HG03108 (cell line): ENCODE measurements at regions not wholly inside any gene's neighbourhood (a gene's known extent, or its start where the extent isn't known, plus 50 kb on each side); places are given as distances from the start of the nearest gene placed in this dataset.
"Not testable (repeated sequence)": the region's sequence is repeated elsewhere in the genome, so short reads cannot be mapped to it uniquely, and the experiment has no call there.

Source experiments
- ATAC-seq: cut with Tn5 transposase; IDR thresholded peaks from one replicate; pipeline ENCODE4 v1.9.1; 2021; ENCODE audit warnings: moderate library complexity; ENCODE audit not compliant: unreplicated experiment

GRCh38 chr6:120273411-120273810 is 923.9 kb upstream of the MAN1A1 start:
- no peak for ATAC-seq

DNA sequence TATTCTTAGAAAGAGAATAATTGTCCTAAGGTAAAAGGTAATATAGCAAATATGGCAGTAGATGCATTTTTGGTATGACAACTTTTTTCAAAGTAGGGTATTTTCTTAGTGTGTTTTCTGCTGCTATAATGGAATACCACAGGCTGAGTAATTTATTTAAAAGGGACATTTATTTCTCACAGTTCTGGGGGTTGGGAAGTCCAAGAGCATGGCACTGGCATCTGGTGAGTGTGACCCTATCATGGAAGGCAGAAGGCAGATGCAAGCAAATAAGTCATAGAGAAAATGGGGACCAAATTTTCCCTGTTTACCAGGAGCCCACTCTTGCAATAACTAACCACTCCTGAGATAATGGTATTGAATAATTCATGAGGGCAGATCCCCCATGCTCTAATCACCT is 922.5 kb upstream of the MAN1A1 start:
- ATAC-seq, result no peak

- not testable (repeated sequence) for ATAC-seq
Observed at GRCh38 chr6:120268256-120268655, 918.7 kb upstream of the MAN1A1 start.

DNA sequence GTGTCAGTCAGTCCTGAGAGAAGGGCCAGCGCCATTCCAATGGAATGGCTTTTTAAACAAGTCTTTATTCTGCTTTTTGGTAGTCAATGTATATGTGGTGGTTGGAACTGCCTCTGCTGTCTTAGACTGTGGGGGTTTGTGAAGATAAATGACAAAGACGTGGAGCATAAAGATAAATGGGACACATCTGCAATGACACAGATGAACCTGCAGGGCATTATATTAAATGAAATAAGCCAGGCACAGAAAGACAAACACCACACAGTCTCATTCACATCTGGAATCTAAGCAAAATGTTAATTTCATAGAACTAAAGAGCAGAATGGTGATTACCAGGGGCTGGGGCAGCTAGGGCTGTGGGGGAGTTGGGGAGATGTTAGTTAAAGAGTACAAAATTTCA is 912.8 kb upstream of the MAN1A1 start:
- no peak for ATAC-seq

DNA sequence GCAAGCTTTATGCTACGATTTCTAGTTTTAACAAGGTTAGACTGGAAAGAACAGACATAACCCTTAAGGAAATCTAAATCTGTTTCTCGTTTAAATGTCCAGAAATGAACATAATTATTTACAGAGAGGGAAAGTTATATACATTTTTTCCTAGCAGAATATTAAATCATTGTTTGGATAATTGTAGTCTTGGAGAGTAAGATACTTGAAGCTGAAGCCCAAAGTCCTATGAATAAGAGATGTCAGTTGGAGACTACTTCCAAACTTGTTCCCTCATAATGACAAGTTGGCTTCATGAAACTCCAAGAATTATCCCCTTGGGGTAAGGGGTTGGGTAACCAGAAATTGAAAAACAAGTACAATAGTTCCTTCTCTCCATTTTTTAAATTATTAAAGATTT is 911.1 kb upstream of the MAN1A1 start:
- no peak for ATAC-seq

DNA sequence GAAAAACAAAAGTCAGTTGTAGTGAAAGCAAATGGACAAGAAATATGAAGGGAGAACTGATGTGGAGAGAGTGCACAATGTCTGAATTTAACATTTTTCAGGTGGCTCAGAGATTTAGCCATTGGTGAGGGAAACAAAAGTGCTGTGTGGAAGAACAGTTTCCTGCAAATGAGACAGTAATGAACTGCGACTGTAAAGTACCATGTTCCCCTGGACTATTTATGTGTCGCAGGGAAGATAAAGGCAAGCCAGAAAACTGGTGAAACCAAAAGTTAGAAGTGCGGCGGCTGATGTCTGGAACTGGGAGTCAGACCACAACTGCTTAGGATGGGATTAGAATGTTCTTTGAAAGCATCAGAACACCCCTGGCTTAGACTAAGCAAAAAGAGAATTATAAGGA is 905.1 kb upstream of the MAN1A1 start:
- ATAC-seq, result no peak

DNA sequence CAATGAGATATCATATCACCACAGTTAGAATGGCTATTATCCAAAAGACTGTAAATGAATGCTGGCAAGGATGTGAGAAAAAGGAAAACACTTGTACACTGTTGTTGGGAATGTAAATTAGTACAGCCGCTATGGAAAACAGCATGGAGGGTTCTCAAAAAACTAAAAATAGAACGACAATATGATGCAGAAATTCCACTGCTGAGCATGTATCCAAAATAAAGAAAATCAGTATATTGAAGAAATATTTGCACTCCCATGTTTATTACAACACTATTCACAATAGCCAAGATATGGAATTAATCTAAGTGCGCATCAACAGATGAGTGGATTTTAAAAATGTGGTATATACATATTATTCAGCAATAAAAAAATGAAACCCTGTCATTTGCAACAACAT is 898.9 kb upstream of the MAN1A1 start:
- no peak for ATAC-seq

- ATAC-seq, result no peak
Observed at GRCh38 chr6:120237221-120237620, 887.7 kb upstream of the MAN1A1 start.

DNA sequence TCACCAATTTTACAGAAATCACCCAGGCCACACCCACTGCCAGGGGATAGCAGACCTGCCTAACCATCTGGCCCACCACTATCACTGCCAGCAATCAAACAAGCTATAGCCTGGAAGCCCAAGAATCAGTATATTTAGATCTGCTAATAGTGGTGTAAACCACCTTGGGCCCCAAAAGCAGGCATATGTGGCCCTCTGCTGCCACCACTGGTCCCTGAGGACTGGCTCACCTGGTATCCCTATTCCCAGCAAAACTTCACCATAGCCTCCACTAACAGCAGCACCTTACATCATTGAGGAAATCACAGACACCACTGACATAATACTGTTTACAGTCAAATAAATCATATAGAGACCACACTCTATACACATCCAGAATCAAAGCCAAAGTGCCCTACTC is 880.4 kb upstream of the MAN1A1 start:
- no peak for ATAC-seq

GRCh38 chr6:120228297-120228696 is 878.7 kb upstream of the MAN1A1 start:
- ATAC-seq, result no peak

GRCh38 chr6:120219339-120219738 is 869.8 kb upstream of the MAN1A1 start:
- ATAC-seq, result no peak

DNA sequence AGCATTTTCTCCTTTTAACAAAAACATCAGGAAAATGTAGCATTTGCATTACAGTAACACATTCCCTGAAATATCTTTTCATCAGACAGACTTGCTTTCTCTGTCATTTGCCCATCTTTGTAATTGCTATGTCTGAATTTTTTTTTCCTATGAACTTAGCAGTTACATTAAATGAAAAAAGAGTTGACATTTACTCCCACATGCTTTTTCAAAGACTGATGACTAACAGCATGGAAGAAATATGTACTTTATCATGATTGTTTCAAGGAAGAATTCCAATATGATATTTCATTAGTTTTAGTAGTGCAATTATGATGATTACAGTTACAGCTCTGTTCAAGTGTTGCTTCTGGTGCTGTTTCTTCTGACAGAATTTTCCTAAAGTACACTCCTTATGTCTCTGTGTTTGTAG is 864.5 kb upstream of the MAN1A1 start:
- no peak for ATAC-seq

- ATAC-seq, result no peak
Observed at GRCh38 chr6:120211955-120212792, 862.6 kb upstream of the MAN1A1 start.

GRCh38 chr6:120202878-120203277 is 853.3 kb upstream of the MAN1A1 start:
- ATAC-seq, result no peak

DNA sequence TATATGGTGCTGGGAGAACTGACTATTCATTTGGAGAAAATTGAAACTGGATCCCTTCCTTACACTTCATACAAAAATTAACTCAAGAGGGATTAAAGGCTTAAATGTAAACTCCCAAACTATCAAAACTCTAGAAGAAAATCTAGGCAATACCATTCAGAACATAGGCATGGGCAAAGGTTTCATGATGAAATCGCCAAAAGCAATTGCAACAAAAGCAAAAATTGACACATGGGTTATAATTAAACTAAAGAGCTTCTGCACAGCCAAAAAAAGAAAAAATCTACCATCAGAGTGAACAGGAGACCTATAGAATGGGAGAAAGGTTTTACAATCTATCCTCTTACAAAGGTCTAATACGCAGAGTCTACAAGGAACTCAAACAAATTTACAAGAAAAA is 851.3 kb upstream of the MAN1A1 start:
- no peak for ATAC-seq

GRCh38 chr6:120198033-120198432 is 848.5 kb upstream of the MAN1A1 start:
- ATAC-seq, result no peak

- no peak for ATAC-seq
Observed at GRCh38 chr6:120186080-120186479, 836.5 kb upstream of the MAN1A1 start.

- ATAC-seq, result no peak
Observed at GRCh38 chr6:120173250-120173649, 823.7 kb upstream of the MAN1A1 start.

DNA sequence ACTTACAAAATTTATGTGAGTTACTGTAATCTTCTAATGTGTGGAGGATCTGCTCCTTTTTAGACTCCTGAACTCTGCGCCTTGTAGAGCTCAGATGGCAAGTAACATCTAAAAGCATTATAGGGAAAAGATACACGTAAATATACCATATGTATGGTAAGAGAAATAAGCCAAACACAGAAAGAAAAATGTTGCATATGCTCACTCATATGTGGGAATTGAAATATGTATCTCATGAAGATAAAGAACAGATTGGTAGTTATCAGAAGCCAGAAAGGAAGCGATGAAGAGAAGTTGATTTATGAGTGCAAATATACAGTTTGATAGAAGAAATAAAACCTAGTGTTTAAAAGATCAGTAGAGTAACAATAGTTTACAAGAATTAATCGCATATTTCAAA is 815.0 kb upstream of the MAN1A1 start:
- ATAC-seq, result no peak

GRCh38 chr6:120157873-120158272 is 808.3 kb upstream of the MAN1A1 start:
- ATAC-seq, result no peak

DNA sequence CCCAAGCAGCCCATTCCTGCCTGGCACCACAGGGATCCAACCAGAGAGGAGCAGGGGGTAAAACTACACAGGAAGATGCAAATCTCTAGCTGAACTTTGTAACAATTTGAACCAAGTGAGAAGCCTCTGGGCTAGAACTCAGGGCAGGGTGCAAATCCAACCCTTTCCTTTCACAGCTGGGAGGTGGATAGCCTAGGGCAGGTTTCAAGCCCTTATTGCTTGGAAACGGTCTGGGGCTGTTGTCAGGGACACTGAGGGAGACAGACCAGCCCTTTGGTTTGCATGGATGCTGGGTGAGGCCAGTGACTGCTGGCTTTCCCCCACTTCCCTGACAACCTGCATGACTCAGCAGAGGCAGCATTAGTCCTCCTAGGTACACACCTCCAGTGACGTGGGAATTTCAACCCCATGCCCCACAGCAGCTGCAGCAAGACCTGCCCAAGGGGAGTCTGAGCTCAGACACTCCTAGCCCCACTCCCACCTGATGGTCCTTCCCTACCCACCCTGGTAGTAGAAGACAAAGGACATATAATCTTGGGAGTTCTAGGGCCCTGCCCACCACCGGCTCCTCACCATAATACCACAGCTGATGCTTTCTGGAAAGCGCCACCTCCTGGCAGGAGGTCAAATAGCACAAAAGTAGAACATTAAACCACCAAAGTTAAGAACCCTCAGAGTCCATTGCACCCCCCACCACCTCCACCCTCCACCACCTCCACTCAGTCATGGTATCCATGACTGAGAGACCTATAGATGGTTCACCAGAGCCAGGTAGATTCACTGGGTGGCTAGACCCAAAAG is 797.7 kb upstream of the MAN1A1 start:
- no peak for ATAC-seq

DNA sequence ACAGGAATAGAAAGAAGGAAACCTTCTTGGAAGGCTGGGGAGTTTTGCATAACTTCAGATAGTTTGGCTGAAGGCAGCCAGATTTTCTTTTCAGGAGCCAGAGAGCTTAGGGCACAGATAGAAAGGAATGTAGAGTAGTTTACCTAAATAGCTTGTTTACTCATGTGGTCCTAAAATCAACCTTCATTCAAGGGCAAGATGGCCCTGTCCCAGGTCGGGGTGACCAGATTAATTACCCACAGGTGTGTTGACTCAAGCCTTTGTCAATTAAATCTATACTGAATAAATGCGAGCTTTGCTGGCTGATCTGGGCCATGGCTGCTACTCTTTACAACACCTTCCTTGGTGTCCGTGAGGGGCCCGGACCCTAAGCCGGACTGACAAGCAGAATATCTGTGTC is 792.0 kb upstream of the MAN1A1 start:
- no peak for ATAC-seq
